HepG2 (cell line): ENCODE measurements at regions not wholly inside any gene's neighbourhood (a gene's known extent, or its start where the extent isn't known, plus 50 kb on each side); places are given as distances from the start of the nearest gene placed in this dataset.

Experiments
- CTCF ChIP-seq: sonication (generic); formaldehyde crosslinking; IDR thresholded peaks from 2 replicates; pipeline ENCODE4 v1.5.0; 2020; ENCODE audit warnings: mild to moderate bottlenecking, missing genetic modification reagents, moderate library complexity
- HMG20B ChIP-seq: conservative IDR thresholded peaks from 2 replicates; pipeline ENCODE4 v1.6.1; 2016; ENCODE audit warnings: missing genetic modification reagents, missing compliant biosample characterization
- KLF13 ChIP-seq: sonication (generic); formaldehyde crosslinking; IDR thresholded peaks from 2 replicates; pipeline ENCODE4 v1.4.0; 2020; ENCODE audit warnings: mild to moderate bottlenecking, missing genetic modification reagents
- POLR2A ChIP-seq, 2 experiments: IDR thresholded peaks; 2 replicates each; pipeline ENCODE4 v1.6.1; 2011; ENCODE audit warnings: low read depth in 2 of 2, low read length in 2 of 2, mild to moderate bottlenecking in 1 of 2, moderate library complexity in 1 of 2; ENCODE audit not compliant: insufficient read depth in 1 of 2
- POLR2AphosphoS5 ChIP-seq: IDR thresholded peaks from 2 replicates; pipeline ENCODE4 v1.6.1; 2012; ENCODE audit warnings: low read depth, low read length
- SPEN ChIP-seq: sonication (generic); formaldehyde crosslinking; IDR thresholded peaks from 2 replicates; pipeline ENCODE4 v1.5.1; 2020; ENCODE audit warnings: low read depth, mild to moderate bottlenecking, missing genetic modification reagents
- ZBTB37 ChIP-seq: sonication (generic); formaldehyde crosslinking; IDR thresholded peaks from 2 replicates; pipeline ENCODE4 v1.4.0; 2020; ENCODE audit warnings: mild to moderate bottlenecking, missing genetic modification reagents
- ZNF577 ChIP-seq: sonication (generic); formaldehyde crosslinking; IDR thresholded peaks from 2 replicates; pipeline ENCODE4 v1.4.0; 2020; ENCODE audit warnings: mild to moderate bottlenecking, low read depth, missing genetic modification reagents, borderline replicate concordance
- ZNF589 ChIP-seq: sonication (generic); formaldehyde crosslinking; conservative IDR thresholded peaks from 2 replicates; pipeline ENCODE4 v1.8.0; 2022; ENCODE audit warnings: mild to moderate bottlenecking, moderate library complexity, missing genetic modification reagents

GRCh38 chr7:130950054-130950453 lies 216.0 kb upstream of the KLF14 start:
- TF ChIP-seq ZNF577 (CRISPR knock-in tag) (no peak), ZBTB37 (no peak), POLR2AphosphoS5 (no peak), HMG20B (CRISPR knock-in tag) (no peak), KLF13 (CRISPR knock-in tag) (no peak), POLR2A (IDR thresholded peaks at IDR 0.05; ENCODE audit: insufficient read depth in 1 of 2, low read depth in 2 of 2, low read length in 2 of 2) (no peak), ZNF589 (CRISPR knock-in tag) (no peak), SPEN (CRISPR knock-in tag) (no peak), CTCF (no peak)
